BLaER1 treated with 17β-estradiol and CSF1 and Interleukin-3, amounts not matched to agents 10 nM and 100 nM (cell line): ENCODE measurements at regions not wholly inside any gene's neighbourhood (a gene's known extent, or its start where the extent isn't known, plus 50 kb on each side); places are given as distances from the start of the nearest gene placed in this dataset.

Experiments used
- H3K27ac ChIP-seq, 11 experiments: shearing (Covaris generic); formaldehyde crosslinking; 2 replicates each; pipeline ENCODE4 v1.8.1; 2022
- H3K27me3 ChIP-seq, 11 experiments: shearing (Covaris generic); formaldehyde crosslinking; 2 replicates each; pipeline ENCODE4 v1.8.1; 2022
- H3K36me3 ChIP-seq, 11 experiments: shearing (Covaris generic); formaldehyde crosslinking; 2 replicates each; pipeline ENCODE4 v1.8.1; 2022
- H3K4me1 ChIP-seq, 10 experiments: shearing (Covaris generic); formaldehyde crosslinking; 2 replicates each; pipeline ENCODE4 v1.8.1; 2022
- H3K4me2 ChIP-seq, 11 experiments: shearing (Covaris generic); formaldehyde crosslinking; 2 replicates each; pipeline ENCODE4 v1.8.1; 2022
- H3K4me3 ChIP-seq, 10 experiments: shearing (Covaris generic); formaldehyde crosslinking; 2 replicates each; pipeline ENCODE4 v1.8.1; 2022
- H3K9ac ChIP-seq, 11 experiments: shearing (Covaris generic); formaldehyde crosslinking; 2 replicates each; pipeline ENCODE4 v1.8.1; 2022
- H3K9me3 ChIP-seq, 11 experiments: shearing (Covaris generic); formaldehyde crosslinking; replicated peaks in 1 of 11; 2 replicates each; pipeline ENCODE4 v1.8.1; 2022
- H4K20me1 ChIP-seq, 11 experiments: shearing (Covaris generic); formaldehyde crosslinking; 2 replicates each; pipeline ENCODE4 v1.8.1; 2022
- Cebpa-rat ChIP-seq, 11 experiments: shearing (Covaris generic); IDR thresholded peaks; 2 replicates each; pipeline ENCODE4 v1.8.1; 2022

- Histone ChIP-seq H3K9me3 (peaks cover 0 to 2% (median 0%) of the 10 kb centered on the region in 11 experiments; a peak in 1 of 22 replicates), H3K27me3 (no peaks in the 10 kb centered on the region), H4K20me1 (no peaks in the 10 kb centered on the region), H3K27ac (no peak overlapping the region), H3K4me2 (no peak overlapping the region), H3K4me3 (no peak overlapping the region), H3K4me1 (no peaks in the 10 kb centered on the region), H3K36me3 (no peaks in the 10 kb centered on the region), H3K9ac (no peak overlapping the region)
- TF ChIP-seq Cebpa-rat (IDR thresholded peaks at IDR 0.05), result no peak
These were observed 143.6 kb downstream of the OSR1 start for GRCh38 chr2:19214682-19215391.

- no peak for TF ChIP-seq Cebpa-rat (IDR thresholded peaks at IDR 0.05)
- no peak overlapping the region for H3K4me2 ChIP-seq
These were observed 148.7 kb downstream of the OSR1 start for GRCh38 chr2:19209575-19210341.

GRCh38 chr2:19208479-19209199 is 149.8 kb downstream of the OSR1 start:
- no peak overlapping the region for H3K4me2 ChIP-seq
- no peak overlapping the region for H3K27ac ChIP-seq
- no peak overlapping the region for H3K4me3 ChIP-seq
- H3K9ac ChIP-seq, result no peak overlapping the region
- no peak for TF ChIP-seq Cebpa-rat (IDR thresholded peaks at IDR 0.05)
- no peaks in the 10 kb centered on the region for H3K4me1 ChIP-seq
- no peaks in the 10 kb centered on the region for H4K20me1 ChIP-seq
- H3K9me3 ChIP-seq, result peaks cover 0 to 8% (median 0%) of the 10 kb centered on the region in 11 experiments; a peak in 1 of 22 replicates
- H3K27me3 ChIP-seq, result no peaks in the 10 kb centered on the region
- H3K36me3 ChIP-seq, result no peaks in the 10 kb centered on the region

More at GRCh38 chr2:19209575-19210341, 148.7 kb downstream of the OSR1 start:
- Histone ChIP-seq H3K27ac (no peak overlapping the region), H3K4me3 (no peak overlapping the region), H3K9me3 (peaks cover 0 to 8% (median 0%) of the 10 kb centered on the region in 11 experiments; a peak in 1 of 22 replicates), H3K9ac (no peak overlapping the region), H3K36me3 (no peaks in the 10 kb centered on the region), H4K20me1 (no peaks in the 10 kb centered on the region), H3K27me3 (no peaks in the 10 kb centered on the region), H3K4me1 (no peaks in the 10 kb centered on the region)

- Histone ChIP-seq H3K9me3 (peaks cover 0 to 8% (median 0%) of the 10 kb centered on the region in 11 experiments; a peak in 1 of 22 replicates), H3K4me2 (no peak overlapping the region), H3K36me3 (no peaks in the 10 kb centered on the region), H3K27ac (no peak overlapping the region), H3K27me3 (no peaks in the 10 kb centered on the region), H3K4me1 (no peaks in the 10 kb centered on the region), H3K4me3 (no peak overlapping the region), H4K20me1 (no peaks in the 10 kb centered on the region), H3K9ac (no peak overlapping the region)
- TF ChIP-seq Cebpa-rat (IDR thresholded peaks at IDR 0.05), result no peak
These were observed 151.0 kb downstream of the OSR1 start for GRCh38 chr2:19207452-19207851.

GRCh38 chr2:19205983-19206533 is 152.4 kb downstream of the OSR1 start:
- Histone ChIP-seq H3K9ac (no peak overlapping the region), H3K4me2 (no peak overlapping the region), H3K9me3 (peaks cover 0 to 8% (median 0%) of the 10 kb centered on the region in 11 experiments; a peak in 1 of 22 replicates), H3K4me1 (no peaks in the 10 kb centered on the region), H4K20me1 (no peaks in the 10 kb centered on the region), H3K36me3 (no peaks in the 10 kb centered on the region), H3K4me3 (no peak overlapping the region), H3K27me3 (no peaks in the 10 kb centered on the region), H3K27ac (no peak overlapping the region)
- TF ChIP-seq Cebpa-rat (IDR thresholded peaks at IDR 0.05), result no peak

GRCh38 chr2:19203866-19204265 is 154.6 kb downstream of the OSR1 start:
- no peak overlapping the region for H3K9ac ChIP-seq
- TF ChIP-seq Cebpa-rat (IDR thresholded peaks at IDR 0.05), result no peak
- no peaks in the 10 kb centered on the region for H3K36me3 ChIP-seq
- no peaks in the 10 kb centered on the region for H4K20me1 ChIP-seq
- H3K4me3 ChIP-seq, result no peak overlapping the region
- H3K27me3 ChIP-seq, result no peaks in the 10 kb centered on the region
- no peaks in the 10 kb centered on the region for H3K4me1 ChIP-seq
- no peak overlapping the region for H3K4me2 ChIP-seq
- no peak overlapping the region for H3K27ac ChIP-seq
- H3K9me3 ChIP-seq, result no peaks in the 10 kb centered on the region

GRCh38 chr2:19201911-19202462 is 156.4 kb downstream of the OSR1 start:
- H3K27me3 ChIP-seq, result no peaks in the 10 kb centered on the region
- H3K4me3 ChIP-seq, result no peak overlapping the region
- TF ChIP-seq Cebpa-rat (IDR thresholded peaks at IDR 0.05), result no peak
- no peaks in the 10 kb centered on the region for H3K36me3 ChIP-seq
- H3K9ac ChIP-seq, result no peak overlapping the region
- H3K4me1 ChIP-seq, result no peaks in the 10 kb centered on the region
- H4K20me1 ChIP-seq, result no peaks in the 10 kb centered on the region
- H3K9me3 ChIP-seq, result no peaks in the 10 kb centered on the region
- H3K4me2 ChIP-seq, result no peak overlapping the region
- H3K27ac ChIP-seq, result no peak overlapping the region

GRCh38 chr2:19198381-19198780 is 160.0 kb downstream of the OSR1 start:
- no peaks in the 10 kb centered on the region for H3K36me3 ChIP-seq
- no peaks in the 10 kb centered on the region; a peak in 1 of 20 replicates for H3K4me1 ChIP-seq
- no peak overlapping the region for H3K27ac ChIP-seq
- no peak for TF ChIP-seq Cebpa-rat (IDR thresholded peaks at IDR 0.05)
- no peaks in the 10 kb centered on the region for H4K20me1 ChIP-seq
- H3K9ac ChIP-seq, result no peak overlapping the region
- no peaks in the 10 kb centered on the region for H3K27me3 ChIP-seq
- H3K4me3 ChIP-seq, result no peak overlapping the region
- H3K9me3 ChIP-seq, result no peaks in the 10 kb centered on the region
- no peak overlapping the region for H3K4me2 ChIP-seq

- Histone ChIP-seq H3K9ac (no peak overlapping the region), H3K4me3 (no peak overlapping the region), H3K4me1 (no peaks in the 10 kb centered on the region; a peak in 1 of 20 replicates), H4K20me1 (no peaks in the 10 kb centered on the region), H3K27me3 (no peaks in the 10 kb centered on the region), H3K36me3 (no peaks in the 10 kb centered on the region), H3K9me3 (no peaks in the 10 kb centered on the region), H3K27ac (no peak overlapping the region), H3K4me2 (no peak overlapping the region)
- no peak for TF ChIP-seq Cebpa-rat (IDR thresholded peaks at IDR 0.05)
These were observed 162.8 kb downstream of the OSR1 start for GRCh38 chr2:19195661-19196060.
